Ecto neural progenitor cell (in vitro differentiated cells): ENCODE measurements at regions not wholly inside any gene's neighbourhood (a gene's known extent, or its start where the extent isn't known, plus 50 kb on each side); places are given as distances from the start of the nearest gene placed in this dataset.
"Not testable (repeated sequence)": the region's sequence is repeated elsewhere in the genome, so short reads cannot be mapped to it uniquely, and the experiment has no call there.

Source experiments
- DNase-seq: peaks from one replicate; pipeline ENCODE4 v3.0.0-alpha.2; 2018; ENCODE audit warnings: low spot score

- no peak for DNase-seq
These were observed 226.3 kb downstream of the RCHY1 start for GRCh38 chr4:75287738-75288517.

- no peak for DNase-seq
These were observed 228.4 kb downstream of the RCHY1 start for GRCh38 chr4:75285837-75286236.

GRCh38 chr4:75284831-75285230 lies 229.4 kb downstream of the RCHY1 start:
- no peak for DNase-seq

- DNase-seq, result not testable (repeated sequence)
These were observed 233.7 kb downstream of the RCHY1 start for GRCh38 chr4:75280461-75280860.

GRCh38 chr4:75259306-75259705 lies 254.9 kb downstream of the RCHY1 start:
- no peak for DNase-seq

GRCh38 chr4:75255261-75255660 lies 258.9 kb downstream of the RCHY1 start:
- DNase-seq, result no peak

- DNase-seq, result no peak
These were observed 259.5 kb downstream of the RCHY1 start for GRCh38 chr4:75254745-75255144.

- DNase-seq, result not testable (repeated sequence)
These were observed 261.1 kb downstream of the RCHY1 start for GRCh38 chr4:75253094-75253493.

- DNase-seq, result no peak
These were observed 262.7 kb downstream of the RCHY1 start for GRCh38 chr4:75251547-75251946.

GRCh38 chr4:75249739-75250138 lies 264.5 kb downstream of the RCHY1 start:
- DNase-seq, result no peak

GRCh38 chr4:75248770-75249407 lies 265.3 kb downstream of the RCHY1 start:
- no peak for DNase-seq

GRCh38 chr4:75244325-75244724 lies 269.9 kb downstream of the RCHY1 start:
- DNase-seq, result no peak

- DNase-seq, result no peak
These were observed 270.6 kb downstream of the RCHY1 start for GRCh38 chr4:75243570-75243969.

GRCh38 chr4:75235359-75235951 lies 278.7 kb downstream of the RCHY1 start:
- DNase-seq, result no peak

GRCh38 chr4:75232546-75232945 lies 281.7 kb downstream of the RCHY1 start:
- DNase-seq, result no peak

GRCh38 chr4:75229806-75230570 lies 284.2 kb downstream of the RCHY1 start:
- no peak for DNase-seq

GRCh38 chr4:75213480-75213879 lies 280.6 kb downstream of the PARM1 start:
- DNase-seq, result no peak

- DNase-seq, result no peak
These were observed 278.5 kb downstream of the PARM1 start for GRCh38 chr4:75211422-75211821.

- no peak for DNase-seq
These were observed 275.0 kb downstream of the PARM1 start for GRCh38 chr4:75207902-75208301.

GRCh38 chr4:75195111-75195510 lies 262.2 kb downstream of the PARM1 start:
- no peak for DNase-seq

GRCh38 chr4:75194180-75194579 lies 261.3 kb downstream of the PARM1 start:
- DNase-seq, result no peak

- DNase-seq, result not testable (repeated sequence)
These were observed 259.3 kb downstream of the PARM1 start for GRCh38 chr4:75192182-75192581.
